Renal pelvis (tissue), 1 donor: ENCODE measurements at regions not wholly inside any gene's neighbourhood (a gene's known extent, or its start where the extent isn't known, plus 50 kb on each side); places are given as distances from the start of the nearest gene placed in this dataset.
"Not testable (repeated sequence)": the region's sequence is repeated elsewhere in the genome, so short reads cannot be mapped to it uniquely, and the experiment has no call there.

Source experiments
- DNase-seq: peaks from one replicate; pipeline ENCODE4 v3.0.0-alpha.2; 2013

DNA sequence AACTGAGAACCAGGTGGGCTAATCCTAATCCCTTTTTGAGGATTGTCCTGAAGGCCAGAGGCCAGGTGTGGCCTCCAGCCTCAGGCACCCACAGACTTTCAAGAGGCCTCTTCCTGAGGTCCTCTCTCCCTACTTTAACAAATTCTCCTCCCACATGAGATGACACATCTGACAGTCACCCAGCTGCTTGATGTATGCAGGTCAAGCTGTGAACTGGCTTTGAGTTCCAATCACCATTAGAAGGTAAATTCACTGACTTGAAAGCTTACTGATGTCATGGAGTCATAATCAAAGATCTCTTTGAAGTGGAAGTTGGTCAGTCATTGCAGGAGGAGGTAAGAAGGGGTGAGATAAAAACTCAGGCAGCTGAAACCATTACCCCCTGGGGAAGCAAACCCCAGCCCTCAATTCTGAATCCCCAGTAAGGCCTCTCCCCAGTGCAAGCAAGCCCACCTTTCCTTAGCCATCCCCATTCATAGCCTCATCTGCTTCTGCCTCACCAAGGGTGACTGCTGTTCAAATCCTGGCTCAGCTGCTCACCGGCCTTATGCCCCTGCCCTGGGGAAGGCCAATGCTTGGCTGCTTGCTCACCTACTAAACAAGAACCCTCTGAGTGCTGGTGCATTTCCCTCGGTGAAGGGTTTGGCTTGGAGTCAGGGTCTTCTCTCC lies 196.3 kb downstream of the BCL2L11 start:
- DNase-seq: not testable (repeated sequence)

DNA sequence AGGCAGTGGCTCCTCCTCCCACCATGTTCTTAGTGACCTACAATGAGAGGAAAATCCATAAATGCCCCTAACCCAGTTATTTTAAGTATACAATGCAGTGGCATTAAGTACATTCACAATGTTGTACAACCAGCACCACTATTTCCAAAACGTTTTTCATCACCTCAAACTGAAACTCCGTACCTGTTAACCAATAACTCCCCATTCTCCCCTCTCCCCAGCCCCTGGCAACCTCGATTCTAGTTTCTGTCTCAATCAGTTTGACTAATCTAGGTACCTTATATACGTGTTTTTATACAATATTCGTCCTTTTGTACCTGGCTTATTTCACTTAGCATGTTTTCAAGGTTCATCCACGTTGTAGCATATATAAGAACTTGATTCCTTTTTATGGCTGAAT lies 198.8 kb downstream of the BCL2L11 start:
- not testable (repeated sequence) for DNase-seq

DNA sequence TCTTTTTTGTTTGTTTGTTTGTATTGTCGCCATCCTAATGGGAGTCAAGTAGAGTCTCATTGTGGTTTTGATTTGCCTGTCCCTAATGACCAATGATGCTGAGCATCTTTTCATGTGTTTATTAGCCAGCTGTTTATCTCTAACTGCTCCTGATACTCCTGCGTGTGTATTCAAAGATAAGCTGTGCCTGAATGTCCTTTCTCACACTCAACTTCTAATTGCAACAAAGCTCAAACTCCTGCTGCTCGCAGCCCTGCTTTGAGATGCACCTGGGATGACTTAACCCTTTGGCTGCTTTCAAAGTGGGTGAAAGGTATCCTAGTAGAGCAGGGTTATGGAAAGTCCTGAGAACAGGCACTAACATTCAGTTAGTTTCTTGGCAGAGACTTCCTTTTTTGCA lies 199.6 kb downstream of the BCL2L11 start:
- DNase-seq: not testable (repeated sequence)

DNA sequence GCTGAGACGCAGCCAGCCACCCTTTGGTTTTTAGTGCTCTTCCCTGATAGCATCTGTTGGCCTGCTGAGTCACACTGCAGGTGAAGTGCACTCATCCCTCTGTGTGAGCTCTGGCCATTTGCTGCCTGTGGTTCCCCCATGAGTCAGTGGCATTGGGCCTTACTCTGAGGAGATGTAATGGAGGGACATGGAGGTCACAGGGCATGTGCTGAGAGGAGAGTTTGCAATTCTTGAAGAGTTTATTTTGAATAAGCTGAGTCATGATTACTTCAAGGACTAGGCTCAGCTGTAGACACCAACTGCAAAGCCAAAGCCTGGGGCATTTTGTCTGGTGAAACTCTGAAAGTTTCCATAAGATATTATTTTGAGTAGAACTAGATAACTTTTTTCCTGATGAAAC lies 200.3 kb downstream of the BCL2L11 start:
- DNase-seq: not testable (repeated sequence)

DNA sequence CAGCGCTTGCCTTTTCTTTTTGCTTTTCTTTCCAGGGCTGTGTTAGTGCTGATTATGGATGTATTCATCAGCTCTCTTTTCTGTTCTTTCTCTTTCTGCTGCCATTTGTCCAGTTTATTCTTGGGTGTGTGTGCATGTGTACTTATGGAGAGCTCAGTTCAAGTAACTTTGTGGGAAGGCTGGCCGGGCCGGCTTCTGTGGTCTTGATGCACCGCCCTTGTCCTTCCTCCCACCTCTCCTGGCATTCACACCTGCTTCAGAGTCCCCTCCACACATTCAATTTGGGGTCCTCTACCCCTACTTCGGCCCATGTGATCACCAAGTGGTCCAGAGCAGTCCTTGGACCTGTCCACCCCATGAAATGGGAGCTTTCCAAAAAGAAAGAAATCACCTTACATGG lies 202.7 kb downstream of the BCL2L11 start:
- DNase-seq: not testable (repeated sequence)

DNA sequence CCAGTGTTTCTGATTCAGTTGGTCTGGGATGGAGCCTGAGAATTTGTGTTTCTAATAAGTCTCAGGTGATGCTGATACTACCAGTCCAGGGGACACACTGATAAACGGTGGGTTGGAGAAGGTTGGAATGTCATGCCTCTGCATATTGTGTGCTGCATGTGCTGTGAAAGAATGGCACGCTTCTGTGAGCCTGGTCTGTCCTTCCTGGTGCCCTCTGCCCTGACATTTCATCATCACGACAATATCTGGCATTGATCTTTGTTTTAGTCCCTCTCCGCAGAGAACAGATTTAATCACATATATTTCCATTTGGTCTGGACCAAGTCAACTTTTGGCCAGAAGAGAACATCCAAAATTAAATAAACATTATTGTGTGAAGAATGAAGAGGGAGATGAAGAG lies 207.0 kb downstream of the BCL2L11 start:
- DNase-seq: not testable (repeated sequence)

DNA sequence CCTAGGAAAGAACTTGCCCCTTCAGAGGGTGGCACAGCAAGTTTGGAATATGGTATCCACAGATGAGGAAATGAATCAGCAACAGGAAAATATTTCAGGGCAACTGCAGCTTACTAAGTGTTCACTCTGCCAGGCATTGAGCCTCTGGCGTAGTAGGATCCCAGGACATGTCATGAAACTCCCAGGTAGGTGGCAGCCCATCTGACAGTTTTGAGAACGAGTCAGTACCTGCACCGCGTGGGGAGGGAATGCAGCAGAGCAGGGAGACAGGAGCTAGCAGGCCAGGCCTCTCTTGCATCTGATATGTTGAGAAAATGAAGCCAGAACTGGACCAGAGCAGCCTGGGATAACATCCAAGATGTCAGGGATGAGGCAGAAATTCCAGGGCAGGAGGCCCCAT lies 208.6 kb downstream of the BCL2L11 start:
- not testable (repeated sequence) for DNase-seq

DNA sequence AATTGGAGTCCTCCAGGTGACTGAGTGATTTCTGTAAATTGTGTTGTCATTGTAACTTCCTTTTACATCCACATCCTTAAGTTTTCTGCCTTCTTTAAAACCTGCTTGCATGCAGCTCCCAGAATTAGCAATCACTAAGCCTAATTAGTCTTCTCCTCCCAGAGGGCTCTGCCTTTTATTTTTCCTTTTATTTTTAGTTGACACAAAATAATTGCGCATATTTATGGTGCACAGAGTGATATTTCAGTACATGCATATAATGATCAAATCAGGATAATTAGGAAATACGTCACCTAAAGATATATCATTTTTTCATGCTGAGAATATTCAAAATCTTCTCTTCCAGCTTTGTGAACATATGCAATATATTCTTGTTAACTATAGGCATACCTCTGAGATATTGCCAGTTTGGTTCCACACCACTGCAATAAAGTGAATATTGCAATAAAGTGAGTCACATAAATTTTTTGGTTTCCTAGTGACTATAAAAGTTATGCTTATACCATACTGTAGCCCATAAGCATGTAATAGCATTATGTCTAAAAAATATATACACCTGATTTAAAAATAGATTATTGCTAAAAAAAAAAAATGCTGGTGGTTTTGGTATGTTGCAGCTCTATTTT lies 210.5 kb downstream of the BCL2L11 start:
- DNase-seq: not testable (repeated sequence)

DNA sequence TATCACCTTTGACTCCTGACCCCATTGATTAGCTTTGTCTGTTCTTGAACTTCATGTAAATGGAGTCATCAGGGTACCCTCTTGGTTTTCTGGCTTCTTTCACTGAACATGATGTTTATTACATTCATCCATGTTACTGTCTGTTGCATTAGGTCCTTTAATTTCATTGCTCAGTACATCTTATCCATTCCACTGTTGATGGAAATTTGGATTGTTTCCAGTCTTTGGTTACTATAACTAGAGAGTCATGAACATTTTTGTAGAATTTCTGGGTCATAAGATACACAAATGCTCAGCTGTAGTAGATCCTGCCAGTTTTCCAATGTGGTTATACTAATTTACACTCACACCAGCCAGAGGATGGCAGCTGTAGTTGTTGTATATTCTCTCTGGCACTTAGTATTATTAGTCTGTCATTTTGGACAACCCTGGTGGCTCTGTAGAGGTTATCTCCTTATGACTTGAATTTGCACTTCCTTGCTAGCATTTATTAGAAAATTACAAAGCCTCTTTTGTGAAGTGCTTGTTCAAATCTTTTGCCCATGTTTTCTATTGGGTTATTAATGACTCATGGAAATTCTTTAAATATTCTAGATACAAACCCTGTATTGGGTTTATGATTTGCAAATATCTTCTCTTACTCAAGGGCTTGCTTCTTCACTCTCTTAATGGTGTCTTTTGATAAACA lies 214.7 kb downstream of the BCL2L11 start:
- DNase-seq: not testable (repeated sequence)

DNA sequence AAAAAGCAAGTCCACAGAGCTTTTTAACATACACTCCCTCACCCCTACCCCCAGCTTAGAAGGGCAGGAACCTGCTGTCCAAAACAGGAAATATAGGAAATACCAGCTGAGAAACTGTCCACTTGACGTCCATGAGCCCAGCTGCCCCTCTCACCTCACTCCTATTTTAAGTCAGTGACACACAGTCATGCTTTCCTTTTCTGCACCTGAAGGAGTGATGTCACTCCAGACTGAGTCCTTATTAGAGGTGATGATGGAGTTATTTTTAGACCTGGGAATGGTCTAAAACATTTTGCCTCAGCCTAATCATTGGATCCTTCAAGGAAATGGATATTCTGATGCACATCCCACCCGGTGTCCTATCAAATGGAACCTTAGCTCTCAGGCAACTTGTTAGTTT lies 217.8 kb downstream of the BCL2L11 start:
- not testable (repeated sequence) for DNase-seq

DNA sequence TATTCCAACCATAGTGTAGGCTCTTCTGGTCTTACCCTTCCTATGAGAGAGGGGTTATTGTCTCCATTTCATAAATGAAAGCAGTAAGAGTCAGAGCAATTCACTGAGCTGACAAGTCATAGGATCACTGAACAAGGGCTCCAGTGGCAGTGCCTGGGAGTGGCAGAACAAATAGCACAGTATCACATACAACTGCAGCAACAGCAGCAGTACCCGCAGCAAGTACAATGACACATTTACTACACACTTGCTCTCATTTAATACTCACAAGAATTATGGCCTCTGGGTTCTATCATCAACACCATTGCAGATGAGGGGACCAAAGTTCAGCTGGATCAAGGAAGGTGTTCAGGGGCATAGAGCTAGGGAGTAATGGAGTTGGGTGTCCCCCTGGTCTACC lies 218.8 kb downstream of the BCL2L11 start:
- DNase-seq: not testable (repeated sequence)

DNA sequence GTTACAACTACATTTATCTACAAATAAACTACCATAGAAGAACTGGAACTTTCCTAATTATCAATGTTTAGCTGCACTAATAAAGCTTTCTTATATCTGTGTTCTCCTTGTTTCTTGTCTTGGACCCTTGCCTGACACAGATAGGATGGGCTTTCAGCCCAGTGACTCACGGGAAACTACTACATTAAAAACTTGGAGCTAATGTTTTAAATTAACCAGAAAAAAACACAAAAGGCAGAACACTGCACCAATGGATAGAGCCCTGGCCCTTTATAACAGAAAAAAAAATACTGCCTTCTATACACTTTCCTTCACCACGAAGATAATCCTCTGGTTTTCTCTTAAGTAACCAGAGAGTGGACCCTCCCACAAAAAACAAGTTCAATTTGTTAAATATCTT lies 223.9 kb downstream of the BCL2L11 start:
- not testable (repeated sequence) for DNase-seq

DNA sequence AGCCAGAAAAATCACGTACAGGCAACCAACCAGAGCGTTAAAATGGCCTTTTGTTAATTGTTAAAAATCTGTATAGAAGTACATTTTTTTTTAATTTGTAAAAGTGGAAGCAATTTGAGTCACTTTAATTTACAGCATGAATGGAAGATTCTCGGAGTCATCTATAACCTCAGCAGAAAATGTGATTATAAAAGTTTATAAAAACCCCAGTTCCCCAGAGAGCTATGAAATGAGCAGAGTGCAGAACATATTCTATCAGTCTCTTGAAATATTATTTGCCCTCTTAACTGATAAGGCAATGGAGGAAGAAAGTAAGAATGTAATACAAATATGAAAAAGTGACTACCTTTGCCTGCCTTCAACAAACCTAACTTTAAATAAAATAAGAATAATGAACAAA lies 224.7 kb downstream of the BCL2L11 start:
- DNase-seq: not testable (repeated sequence)

DNA sequence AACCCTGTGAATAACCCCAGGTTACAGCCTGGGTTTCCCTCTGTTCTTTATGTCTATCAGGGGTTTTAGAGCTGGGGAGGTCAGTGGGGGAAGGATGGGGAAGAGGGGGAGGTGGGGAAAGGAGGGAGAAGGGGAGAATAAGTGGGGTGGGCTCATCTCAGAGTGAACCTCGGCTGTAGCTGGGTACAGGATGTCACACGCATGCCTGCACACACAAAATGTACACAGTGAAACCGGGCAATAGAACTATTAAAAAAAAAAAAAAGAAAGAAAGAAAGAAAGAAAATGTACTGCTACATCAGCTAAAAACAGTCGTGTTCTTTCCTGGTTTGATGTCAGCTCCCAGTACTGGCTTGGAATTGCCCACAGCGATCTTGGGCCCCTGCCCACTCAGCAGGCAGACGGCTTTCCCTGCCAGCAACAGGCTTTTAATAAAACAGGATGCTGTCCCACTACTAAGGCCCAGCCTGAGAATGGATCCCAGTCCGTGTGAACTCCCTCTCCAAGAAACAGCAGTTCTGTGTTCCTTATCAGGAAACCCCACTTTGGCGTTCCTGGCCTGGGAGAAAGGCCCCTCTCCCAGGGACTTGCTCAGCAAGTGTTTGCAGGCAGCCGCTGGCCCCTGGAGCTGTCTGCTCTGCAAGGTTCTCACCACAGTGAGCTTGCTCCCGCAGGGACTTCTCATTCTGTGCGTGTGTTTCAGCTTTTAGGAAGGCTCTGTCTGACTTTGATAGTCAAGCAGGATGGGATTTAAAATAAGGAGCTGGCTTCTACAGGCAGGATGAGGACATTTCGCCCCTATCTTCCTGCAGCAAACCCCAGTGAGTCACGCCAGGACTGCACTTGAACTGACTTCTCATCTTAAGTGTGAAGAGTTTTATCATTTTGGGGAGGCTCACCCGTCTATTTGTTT lies 225.6 kb downstream of the BCL2L11 start:
- not testable (repeated sequence) for DNase-seq

DNA sequence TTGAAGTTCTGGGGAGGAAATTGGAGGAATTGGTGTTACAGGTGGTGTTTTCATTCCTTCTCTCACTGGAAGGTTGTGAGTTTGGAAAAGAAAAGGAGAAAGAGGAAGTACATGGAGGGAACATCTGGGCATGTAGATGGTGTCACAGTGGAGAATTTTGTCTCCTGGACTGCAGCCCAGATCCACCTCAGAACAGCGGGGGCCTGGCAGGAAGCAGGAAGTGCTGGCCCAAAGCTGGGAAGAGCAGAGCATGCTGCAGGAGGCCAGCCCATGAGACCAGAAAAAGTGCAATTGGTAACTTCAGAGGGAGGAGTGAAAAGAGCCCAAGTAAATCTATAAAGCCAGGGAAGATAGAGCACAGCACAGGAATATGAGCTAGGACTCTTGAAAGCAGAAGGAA lies 227.0 kb downstream of the BCL2L11 start:
- not testable (repeated sequence) for DNase-seq

DNA sequence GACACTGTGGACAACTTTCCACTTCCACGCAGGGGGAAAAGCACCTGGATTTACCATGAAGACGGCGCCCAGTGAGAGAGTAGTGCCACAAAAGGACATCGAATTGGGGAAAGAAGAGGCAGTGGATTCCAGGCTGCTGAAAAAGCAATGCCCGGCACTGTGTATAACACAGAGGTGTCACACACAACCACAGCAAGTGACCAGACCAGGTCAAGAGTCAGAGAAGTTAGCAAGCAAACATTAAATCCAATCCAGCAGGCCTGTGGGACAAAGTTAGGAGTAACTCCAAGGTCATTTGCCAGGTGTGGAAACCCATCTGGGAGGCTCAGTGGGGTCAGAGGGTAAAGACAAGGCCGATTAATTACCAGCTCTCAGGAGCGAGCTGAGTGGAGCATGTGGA lies 227.6 kb downstream of the BCL2L11 start:
- not testable (repeated sequence) for DNase-seq

DNA sequence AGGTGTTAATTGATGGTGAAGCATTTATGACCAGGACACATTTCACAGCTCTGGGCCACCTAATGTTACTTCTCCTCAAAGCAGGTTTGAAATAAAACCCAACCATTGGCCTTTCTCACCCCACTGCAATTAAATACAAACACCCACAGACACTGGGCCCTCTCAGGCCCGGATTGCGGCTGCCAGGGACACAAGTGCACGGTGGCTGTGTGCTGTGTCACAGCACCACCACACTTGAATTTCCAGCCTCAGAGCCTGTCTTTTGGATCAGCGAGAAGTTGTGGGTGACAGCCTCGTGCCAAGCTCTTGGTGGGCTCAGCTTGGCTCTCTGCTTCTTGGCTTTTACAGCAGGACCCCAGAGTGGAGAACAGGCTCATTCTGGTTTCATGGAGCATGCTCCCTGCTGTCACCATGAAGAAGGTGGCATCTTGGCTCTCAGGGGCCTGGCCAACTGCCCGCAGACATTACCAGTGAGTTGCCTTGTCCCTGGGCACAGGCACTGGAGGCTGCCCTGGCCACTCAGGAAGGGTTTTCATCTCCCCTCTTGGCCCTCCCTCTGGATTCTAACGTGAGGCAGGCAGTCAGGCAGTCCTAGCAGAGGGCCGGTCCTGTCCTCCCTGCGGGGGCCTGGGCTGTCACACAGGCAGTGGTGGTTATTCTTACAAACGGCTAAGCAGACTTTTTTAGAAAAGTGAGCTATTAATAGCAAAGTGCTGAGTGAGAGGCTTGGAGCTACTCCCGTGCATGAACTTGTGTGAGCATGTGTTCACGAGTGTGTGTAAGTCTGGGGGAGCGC lies 234.5 kb downstream of the BCL2L11 start:
- DNase-seq: not testable (repeated sequence)

DNA sequence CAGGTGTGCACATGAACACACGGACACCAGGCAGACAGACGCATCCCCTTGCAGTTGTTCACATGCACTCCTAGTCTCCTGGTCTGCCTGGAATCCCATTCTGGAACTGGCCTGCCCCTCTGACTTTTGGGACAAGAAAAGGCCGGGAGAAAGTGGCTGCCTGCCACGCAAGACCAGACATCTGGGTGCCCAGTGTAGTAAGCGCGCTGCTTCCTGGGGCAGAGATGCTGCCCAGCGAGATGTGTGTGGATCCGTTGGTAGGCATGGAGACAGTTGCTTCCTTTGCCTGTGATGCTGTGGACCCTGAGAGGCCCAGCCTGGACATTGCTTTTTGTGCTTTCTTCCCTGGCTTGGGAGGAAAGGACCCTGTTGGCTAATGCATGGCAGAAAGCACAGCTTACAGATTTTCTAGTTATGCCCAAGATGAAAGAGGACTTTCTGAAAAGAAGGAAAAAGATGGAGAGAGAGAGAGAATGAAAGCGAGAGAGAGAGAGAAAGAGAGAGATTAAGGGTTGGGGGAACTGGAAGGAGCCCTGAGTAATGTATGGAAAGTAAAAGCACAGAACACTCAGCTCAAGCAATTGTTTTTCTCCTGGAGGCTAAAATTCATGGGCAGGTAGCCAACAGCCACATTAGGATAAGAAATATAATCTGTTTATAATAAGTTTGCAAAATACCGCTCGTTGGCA lies 235.3 kb downstream of the BCL2L11 start:
- not testable (repeated sequence) for DNase-seq

DNA sequence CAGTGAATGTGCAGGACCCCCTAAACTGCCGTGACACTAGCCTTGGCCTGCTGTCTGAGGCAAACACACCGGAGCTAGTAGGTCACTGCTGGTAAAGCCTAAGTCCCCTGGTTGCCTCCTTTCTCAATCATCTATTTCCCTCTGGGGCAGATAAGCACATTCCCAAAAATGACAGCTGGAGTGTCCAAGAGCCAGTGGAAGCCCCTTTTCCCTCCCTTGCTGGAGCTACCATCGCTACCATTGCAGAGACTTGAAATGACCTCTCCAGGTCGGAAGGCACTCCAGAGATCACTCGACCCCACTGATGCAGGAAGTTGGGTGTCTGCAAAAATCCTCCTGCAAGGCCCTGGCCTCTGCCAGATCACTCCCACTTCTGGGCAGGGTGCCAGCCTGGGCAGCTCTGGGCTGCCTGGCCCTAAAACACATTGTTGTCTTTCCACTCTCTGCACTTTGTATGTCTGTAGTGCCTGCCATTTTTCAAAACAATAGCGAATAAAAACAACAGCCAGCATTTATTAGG lies 235.9 kb downstream of the BCL2L11 start:
- not testable (repeated sequence) for DNase-seq

DNA sequence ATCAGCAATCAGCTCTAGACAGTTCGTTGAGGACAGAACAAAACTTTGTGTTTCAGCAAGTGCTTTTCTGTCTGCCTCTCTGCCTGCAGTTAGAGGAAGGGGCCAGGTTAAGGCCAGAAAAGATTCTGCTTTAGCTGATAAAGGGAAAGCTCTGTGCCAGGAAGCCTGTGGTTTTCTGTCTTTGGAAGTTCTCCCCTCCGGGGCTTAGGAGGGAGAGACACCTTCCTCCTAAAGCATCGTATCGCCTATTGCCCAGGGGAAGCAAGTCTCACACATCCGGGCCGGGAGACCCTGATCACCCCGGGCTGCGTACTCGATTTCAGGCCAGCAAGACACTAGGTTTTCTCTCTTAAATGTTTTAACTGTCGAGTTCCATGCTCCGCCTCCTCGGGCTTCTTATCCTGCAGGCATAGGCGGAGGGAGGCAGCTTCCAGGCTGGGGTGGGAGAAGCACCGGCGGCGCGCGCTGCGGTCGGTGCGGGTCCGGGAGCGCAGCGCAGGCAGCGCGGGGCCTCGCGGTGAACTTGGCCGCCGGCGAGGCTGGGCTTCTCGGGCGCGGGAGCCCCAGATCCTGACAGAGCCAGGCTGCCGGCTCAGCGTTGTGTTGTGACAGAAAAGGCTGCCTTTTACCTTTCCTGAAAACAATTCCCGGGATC lies 245.4 kb downstream of the BCL2L11 start:
- DNase-seq: not testable (repeated sequence)
